HG02884 (cell line): ENCODE measurements at regions not wholly inside any gene's neighbourhood (a gene's known extent, or its start where the extent isn't known, plus 50 kb on each side); places are given as distances from the start of the nearest gene placed in this dataset.
"Not testable (repeated sequence)": the region's sequence is repeated elsewhere in the genome, so short reads cannot be mapped to it uniquely, and the experiment has no call there.

Source experiments
- ATAC-seq: cut with Tn5 transposase; IDR thresholded peaks from one replicate; pipeline ENCODE4 v1.9.1; 2021; ENCODE audit warnings: mild to moderate bottlenecking, moderate library complexity; ENCODE audit not compliant: unreplicated experiment

DNA sequence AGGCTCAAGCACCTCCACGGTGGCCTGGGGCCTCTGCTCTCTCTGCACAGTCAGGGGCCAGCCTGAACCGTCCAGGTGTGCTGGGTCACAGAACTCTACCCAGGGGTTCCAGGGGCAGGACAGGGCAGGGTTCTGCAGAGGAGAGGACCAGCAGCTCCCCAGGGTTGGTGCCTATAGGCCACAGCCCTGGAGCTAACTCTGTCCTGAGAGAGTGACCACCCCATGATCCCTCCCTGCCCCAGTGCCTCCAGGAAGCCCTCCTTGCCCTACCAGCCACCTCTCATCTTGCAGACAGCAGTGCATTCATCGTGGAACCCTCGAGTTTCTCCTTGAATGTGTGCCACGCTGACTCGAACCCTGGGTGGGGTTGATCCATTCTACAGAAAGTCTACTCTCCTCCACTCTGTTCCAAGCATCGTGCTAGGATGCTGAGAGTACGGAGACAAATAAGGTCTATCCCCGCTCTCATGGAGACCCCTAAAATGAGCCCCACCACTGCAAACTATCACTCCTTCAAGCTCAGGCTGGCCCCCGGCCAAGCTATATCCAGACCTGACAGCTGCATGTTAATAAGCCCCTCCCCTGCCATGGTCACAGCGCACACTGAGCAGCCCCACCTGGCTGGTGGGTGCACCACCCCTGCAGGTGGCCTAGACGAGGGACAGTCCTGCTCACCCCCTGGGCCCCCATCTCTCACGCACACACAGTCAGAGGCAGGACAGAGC is 138.1 kb upstream of the FOXD4L5 start:
- not testable (repeated sequence) for ATAC-seq

DNA sequence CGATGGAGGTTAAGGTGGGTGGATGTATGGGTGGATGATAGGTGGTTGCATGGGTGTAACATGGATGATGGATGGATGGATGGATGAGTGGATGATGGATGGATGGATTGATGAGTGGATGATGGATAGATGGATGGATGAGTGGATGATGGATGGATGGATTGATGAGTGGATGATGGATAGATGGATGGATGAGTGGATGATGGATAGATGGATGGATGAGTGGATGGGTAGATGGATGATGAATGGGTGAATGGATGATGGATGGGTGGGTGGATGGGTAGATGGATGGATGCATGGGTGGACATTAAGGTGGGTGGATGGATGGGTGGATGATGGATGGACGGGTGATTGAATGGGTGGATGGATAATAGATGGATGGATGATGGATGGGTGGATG is 136.5 kb upstream of the FOXD4L5 start:
- ATAC-seq: not testable (repeated sequence)

DNA sequence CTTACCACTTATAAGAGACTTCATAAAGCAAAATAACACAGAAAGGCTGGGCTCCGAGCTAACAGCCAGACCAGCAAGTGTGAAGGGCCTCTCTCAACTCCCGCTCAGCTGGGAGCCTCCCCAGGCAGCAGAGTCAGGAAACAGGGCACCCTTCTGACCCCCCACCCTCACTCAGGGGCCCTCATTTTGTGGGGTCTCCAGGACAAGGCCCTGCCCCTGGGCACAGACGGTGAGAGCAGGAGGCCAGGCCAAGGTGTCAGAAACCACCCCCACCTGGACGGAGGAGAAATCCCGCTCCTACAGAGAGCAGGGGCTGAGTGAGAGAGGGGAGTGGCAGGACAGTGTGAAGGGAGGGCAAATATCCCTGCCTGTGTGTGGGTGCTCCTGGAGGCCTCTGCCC is 135.8 kb upstream of the FOXD4L5 start:
- ATAC-seq: no peak

DNA sequence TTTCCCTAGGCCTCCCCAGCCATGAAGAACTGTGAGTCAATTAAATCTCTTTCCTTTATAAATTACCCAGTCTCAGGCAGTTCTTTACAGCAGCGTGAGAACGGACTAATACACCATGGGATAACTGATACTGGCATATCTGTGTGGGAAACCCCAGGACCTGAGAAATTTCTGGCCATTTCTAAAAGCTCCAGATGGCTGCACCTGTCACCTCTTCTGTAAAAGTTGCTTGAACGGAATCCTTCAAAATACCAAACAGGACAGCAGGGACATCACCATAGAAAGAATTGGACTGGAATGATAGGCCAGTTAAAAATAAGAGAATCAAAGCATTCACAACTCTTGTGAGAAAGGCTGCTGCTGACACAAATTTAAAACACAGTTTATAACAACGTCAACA is 134.0 kb upstream of the FOXD4L5 start:
- not testable (repeated sequence) for ATAC-seq

DNA sequence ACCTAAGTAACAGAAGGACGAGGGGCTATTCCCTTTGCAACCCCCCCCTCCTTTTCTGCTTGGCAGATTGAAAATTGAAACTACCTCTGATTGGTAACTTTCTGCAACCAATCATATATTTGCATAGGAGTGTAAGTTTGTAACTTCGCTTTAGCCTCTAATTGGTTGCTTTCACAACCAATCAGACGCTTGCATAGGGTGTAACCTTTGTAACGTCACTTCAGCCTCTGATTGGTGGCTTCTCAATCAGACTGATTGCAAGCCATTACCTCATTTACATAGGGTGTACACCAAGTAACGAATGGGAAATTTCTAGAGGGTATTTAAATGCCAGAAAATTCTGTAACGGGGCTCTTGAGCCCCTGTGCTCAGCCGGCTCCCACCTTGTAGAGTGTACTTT is 131.9 kb upstream of the FOXD4L5 start:
- not testable (repeated sequence) for ATAC-seq

DNA sequence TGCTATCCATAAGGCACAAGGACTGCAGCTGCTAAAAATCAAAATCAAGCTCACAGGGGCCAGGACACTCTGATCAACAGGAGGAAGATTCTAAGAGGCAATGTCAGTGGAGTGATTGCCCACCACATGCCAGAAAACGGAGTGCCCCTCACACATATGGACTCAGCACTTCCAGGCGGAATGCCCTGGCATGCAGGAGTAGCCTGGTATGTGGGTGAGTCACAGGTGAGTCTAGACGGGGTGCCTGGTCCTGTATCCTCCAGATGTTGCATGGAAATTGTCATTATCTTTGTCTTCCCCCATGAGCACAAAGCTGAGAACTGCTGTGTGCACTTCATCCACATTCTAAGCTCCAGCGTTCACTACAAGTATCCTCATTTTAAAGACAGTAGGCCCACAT is 129.2 kb upstream of the FOXD4L5 start:
- ATAC-seq: not testable (repeated sequence)

DNA sequence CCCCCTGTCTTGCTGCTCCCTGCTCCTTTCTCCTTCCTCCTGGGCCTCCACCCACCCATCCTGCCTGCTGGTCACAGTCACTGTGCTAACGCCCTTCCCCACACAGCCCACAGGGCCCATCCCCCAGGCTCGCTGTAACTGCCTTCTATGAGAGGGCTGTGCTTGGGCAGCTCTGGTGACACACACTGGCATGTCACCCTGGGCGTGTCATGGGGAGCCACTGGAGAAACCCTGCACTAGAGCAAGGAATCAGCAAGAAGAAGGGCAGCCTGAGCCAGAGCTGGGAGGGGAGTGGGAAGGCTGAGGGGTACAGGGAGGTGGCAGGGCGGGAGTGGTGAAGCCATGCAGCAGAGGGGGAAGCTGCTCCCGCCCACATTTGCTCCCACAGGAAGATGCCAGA is 128.4 kb upstream of the FOXD4L5 start:
- not testable (repeated sequence) for ATAC-seq

DNA sequence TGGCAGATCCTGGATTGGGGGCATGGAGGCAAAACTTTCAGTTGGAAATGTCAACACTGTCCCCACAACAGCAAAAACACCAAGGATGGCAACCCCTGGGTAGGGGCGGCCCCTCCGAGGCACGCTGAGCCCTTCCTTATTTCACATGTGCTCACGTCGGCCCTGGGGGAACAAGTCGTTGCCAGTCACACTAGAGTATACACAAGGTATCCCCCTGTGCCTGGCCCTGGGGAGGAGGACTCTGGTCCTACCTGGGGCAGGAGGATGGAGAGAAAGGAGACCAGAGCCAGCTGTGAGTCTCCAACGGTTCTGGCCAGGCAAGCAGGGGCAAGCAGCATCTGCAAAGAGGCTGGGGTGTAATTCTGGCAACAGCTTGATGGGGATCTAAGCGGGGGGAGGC is 126.9 kb upstream of the FOXD4L5 start:
- no peak for ATAC-seq

DNA sequence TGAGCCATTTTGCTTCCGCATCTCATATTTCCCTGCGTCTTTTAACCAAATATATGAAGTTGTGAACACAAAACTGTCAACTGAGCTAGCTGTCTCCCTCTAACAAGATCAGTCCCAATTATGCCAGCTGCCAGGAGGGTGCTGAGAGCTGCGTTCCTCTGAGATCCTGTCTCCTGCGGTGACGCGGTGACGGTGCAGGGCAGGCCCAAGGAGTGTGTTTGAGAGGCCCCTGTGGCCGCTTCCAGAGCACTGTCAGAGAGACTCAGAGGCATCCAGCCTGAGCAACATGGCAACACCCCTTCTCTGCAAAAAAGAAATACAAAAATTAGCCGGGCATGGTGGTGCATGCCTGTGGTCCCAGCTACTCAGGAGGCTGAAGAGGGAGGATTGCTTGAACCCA is 126.3 kb upstream of the FOXD4L5 start:
- no peak for ATAC-seq

DNA sequence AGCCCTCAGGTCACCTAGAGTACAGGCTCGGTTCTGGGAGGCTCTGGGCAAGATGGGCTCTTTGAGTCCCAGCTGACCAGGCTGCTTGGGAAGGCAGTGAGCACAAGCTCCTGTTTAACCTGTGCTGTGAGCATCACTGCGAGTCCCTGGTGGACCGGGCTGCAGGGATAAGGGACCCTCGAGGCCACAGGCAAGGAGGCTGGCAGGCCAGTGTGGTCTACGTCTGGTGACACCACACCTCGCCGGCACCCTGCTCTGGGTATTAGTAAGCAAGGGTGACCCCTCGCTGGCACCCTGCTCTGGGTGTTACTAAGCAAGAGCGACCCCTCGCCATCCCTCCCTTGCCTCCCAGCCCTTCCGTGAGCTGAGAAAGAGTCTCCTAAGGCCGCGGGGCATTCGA is 125.9 kb upstream of the FOXD4L5 start:
- ATAC-seq: no peak

DNA sequence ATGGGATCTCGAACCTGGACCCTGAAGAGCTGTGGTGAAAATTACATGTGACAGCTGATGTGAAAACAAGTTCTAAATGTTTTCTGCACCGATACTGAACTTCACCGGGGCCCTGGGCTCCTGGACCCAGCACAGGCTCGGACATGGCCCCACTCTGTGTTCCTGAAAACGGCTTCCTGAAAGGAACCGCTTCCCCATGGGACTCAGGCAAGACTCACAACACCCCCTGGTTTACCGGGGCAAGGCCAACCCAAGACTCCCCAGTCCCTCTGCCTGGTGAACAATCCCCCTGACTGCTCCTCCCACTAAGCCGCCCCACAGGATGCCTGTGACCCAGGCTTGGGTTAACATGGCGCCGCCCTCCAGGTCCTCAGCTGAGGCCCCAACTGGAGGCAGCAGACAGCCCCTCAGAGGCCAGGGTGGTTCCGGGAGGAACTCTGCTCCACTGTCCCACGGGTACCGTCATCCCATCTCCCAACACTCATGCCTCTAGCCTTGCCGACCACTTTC is 124.5 kb upstream of the FOXD4L5 start:
- ATAC-seq: no peak

DNA sequence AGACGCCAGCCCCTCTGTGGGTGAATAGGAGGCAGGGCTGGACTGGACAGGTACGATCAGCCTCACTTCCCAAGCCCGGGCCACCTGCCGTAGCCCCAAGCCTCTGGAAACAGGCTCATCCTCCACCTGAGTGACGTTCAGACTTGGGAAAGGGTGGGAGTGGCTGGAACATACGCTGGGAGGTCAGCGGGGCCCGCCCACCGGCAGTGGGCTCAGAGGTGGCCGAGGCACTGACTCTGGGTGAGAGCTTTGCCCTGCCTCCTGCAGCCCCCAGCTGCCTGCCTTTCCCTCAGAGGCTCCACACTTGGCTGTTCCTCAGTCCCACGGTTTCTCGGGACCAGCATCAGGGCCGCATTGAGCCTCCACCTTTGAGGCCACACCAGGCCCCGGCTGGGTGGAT is 123.8 kb upstream of the FOXD4L5 start:
- ATAC-seq: not testable (repeated sequence)

DNA sequence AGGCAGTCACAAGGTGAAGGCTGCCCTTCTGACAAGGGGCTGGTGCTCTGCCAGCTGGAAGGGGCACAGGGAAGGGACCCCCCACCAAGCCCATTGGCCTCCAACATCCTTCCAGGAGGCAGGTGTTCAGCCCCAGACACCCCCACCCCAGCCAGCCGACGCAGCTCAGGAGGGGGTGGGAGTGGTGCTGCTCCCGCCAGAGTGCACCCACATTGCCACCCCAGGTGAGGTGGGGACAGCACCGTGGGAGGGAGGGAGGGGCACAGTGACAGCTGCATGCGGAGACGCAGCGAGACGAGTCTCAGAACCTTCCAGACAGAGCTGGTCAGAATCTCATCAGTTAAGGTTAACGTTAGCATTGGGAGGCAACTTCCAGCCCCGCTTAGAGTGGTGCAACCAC is 121.6 kb upstream of the FOXD4L5 start:
- ATAC-seq: not testable (repeated sequence)

DNA sequence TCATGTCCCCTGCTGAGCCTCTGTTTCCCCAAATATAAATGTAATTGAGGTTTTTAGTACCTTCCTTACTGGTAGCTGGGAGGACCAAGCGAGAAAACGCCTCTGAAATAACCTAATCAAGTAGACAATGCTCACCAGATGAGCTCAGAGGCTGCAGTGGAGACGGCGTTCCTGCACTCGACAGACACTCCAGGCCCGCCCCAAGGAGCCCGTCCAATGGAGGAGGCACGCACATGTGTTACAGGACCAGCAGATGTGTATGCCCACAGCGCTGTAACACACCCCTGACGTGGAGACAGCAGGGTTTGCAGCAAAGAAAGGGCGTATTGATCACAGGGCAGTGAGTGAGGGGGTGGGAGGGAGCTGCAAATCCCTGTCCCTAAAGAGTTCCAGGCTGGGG is 120.8 kb upstream of the FOXD4L5 start:
- ATAC-seq: not testable (repeated sequence)

DNA sequence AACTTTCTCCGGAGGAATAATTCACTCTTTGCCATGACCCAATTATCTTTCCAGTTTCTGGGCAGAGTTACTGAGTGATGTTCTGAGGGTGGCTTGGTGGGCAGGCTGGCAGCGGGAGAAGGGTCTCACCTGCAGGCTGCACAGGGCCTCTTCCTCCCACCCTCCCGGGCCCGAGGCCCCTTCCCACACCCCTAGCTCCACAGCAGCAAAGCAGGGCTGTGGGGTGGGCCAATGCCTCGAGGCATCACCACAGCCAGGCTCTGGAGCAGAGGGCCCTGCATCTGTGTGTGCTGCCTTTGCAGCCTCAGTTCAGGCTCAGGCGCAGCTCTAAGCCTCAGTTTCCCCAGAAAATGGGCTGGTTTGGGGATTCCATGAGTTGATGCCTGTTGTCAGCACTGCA is 120.2 kb upstream of the FOXD4L5 start:
- ATAC-seq: no peak

DNA sequence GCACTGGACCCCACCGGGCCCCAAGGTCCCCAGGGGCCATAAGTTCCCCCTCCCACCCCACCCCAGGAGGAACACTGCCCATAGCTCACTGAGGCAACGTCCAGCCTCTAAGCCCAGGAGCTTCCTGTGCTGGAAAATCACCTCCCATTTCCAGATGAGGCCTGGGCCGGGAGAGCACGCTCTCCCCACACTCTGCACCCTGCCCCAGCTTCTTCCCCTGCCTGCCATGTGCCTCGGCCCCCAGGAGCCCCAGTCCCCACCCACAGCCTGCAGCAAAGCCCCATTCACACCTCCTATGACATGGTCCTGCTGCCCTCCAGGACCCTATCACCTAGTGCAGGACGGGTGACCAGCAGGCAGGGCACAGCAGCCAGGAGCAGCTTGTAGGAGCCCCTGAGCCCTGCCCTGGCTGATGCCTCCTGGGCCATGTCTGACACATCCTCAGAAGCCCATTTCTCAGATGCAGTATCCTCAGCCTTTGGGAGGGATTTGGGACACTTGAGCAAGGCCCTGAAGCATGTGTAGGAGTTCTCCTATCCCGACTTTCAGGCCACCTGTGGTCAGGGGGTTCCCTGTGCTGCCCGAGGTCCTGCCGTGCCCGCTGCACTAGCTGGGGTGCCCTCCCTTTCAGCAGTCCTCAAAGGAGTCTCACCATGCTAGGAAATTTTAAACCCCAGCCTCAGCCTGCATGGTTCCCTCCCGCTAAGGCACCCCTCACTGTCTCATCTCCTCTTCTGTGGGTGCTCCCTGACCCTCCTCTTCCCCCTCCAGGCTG is 119.4 kb upstream of the FOXD4L5 start:
- ATAC-seq: no peak

DNA sequence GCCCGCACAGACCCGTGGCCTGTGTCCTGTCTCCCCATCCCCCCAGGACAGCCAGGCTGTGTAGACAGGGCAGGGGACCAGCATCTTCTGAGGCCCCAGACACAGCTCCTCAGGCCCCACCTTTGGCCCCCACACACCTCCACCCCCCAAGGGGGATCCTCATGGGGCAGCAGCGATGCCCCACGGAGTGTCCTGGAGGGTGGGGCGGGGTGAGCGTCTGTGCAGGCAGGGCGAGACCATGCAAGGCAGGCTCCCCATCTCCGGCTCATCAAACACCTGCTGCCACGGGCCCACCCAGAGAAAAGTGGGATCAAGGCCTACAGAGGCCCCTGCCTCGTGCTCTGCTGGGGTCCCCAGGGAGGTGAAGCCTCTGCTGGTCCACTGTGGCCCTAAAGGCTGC is 118.7 kb upstream of the FOXD4L5 start:
- no peak for ATAC-seq

DNA sequence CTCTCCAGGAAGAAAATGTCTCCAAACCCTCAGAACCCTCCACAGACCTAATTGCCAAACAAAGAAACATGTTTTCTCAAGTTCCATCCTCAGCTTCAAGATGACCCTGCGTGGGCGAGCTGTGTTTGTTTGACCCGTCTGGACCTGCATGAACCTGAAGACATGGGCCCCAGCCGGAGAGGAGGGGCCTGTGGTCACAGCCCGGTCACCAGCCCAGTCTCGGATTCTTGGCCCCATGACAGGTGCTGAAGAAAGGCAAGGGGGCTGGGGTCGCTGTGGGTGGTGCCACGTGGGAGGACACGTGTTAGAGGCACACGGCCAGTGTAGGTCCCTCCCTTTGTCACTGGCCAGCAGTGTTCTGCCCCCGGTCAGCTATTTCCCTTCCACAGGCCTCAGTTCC is 118.1 kb upstream of the FOXD4L5 start:
- ATAC-seq: not testable (repeated sequence)

DNA sequence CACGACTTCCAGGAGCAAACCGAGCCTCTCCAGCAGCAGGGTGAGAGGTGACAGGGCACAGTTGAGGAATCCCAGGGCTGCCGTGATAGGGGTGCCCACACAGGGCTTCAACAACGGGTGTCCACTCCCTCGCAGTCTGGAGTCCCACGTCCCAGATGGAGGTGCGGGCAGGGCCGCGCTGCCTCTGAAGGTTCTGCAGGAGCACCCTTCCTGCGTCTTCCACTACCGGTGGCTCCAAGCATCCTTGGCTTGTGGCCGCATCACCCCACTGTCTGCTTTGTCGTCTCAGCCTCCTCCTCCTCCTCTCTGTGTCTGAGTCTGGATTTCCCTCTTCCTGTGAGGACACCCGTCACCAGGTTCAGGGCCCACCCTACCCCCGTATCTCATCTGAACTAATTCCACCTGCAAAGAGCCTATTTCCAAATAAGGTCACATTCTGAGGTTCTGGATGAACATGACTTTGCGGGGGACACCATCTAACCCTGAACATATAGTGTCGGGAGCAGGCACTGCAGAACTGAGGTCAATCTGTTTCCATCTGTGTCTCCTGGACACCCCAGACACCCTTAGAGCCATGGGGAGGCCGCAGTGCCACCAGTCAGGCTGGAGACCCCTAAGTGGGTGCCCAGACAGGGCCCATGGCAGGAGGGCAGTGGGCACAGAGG is 117.3 kb upstream of the FOXD4L5 start:
- ATAC-seq: not testable (repeated sequence)

DNA sequence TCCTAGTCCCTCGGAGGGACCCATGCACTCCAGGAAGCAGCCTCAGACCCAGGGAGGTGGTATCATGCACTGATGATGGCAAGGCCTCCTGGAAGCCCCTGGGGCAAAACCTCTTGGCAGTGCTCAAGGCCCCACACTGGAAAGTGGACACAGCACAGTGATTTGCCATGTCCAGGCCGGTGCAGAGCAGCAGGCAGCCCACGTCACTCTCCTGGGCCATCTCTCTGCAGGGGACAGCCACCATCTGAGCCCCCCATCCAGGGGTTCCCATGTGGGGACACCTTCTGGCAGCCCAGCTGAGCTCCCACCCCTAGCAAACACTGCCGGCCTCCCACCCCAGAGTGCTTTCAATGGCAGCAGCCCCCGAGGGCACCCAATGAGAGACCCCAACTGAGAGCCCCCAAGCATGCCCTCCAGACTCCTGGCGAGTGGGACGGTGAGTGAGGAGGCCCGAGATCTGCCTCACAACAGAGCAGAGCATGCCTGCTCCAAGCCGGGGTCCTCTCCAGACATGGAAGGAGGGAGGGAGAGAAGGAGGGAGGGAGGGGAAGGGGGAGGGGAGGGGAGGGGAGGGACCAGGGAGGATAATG is 116.5 kb upstream of the FOXD4L5 start:
- not testable (repeated sequence) for ATAC-seq

DNA sequence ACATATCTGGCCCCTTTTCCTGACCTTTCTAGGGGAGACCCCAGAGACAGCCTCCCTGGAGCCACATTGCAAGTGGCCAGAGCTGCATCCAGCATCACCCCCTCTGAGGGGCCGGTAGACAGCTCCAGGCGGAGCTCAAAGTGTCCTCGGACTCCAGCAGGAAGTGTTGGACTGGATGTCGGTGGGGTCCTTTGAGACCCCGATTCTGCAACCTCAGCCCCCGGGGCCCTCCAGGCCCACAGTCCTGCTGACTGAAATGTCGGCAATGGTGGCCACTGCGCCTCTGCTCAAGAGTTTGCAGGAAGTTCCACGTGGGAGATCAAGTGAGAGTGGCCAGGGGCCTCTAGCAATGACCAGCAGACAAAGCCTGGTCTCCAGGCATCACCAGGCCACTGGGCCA is 115.9 kb upstream of the FOXD4L5 start:
- ATAC-seq: no peak
